OCI-M1 (cell line): ENCODE measurements at regions not wholly inside any gene's neighbourhood (a gene's known extent, or its start where the extent isn't known, plus 50 kb on each side); places are given as distances from the start of the nearest gene placed in this dataset.

Experiments used
- DNase-seq: peaks from one replicate; lab custom pipeline; 2025; lab: John Stamatoyannopoulos, UW

DNA sequence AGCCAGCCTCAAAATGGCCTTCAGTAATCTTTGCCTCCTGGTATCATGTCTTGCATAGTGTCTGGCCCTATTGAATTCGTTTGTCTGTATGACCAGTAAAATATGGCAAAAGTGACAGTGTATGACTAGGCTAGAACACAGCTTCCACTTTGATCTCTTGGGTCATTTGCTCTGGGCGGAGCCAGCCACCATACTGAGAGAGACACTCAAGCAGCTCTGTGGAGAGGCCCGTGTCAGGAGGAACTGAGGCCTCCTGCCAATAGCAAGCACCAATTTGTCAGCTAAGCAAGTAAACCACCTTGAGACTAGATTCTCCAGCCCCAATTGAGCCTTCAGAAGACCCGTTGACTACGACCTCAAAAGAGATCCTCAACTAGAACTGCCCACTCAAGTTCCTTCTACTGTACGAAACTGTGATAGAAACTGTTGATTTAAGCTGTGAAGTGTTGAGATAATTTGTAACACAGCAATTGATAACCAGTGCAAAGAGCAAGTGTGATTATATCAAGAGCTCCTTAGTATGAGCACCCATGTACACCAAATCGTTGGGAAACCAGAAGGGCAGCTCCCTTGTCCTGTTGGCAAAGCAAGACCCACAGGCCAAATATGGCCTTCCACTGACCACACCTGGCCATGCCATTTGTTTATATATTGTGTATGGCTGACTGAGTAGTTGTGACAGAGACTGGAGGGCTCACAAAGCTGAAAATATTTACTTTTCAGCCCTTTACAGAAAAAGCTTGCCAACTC, 52.7 kb upstream of the SERBP1 start:
- DNase-seq = no peak

DNA sequence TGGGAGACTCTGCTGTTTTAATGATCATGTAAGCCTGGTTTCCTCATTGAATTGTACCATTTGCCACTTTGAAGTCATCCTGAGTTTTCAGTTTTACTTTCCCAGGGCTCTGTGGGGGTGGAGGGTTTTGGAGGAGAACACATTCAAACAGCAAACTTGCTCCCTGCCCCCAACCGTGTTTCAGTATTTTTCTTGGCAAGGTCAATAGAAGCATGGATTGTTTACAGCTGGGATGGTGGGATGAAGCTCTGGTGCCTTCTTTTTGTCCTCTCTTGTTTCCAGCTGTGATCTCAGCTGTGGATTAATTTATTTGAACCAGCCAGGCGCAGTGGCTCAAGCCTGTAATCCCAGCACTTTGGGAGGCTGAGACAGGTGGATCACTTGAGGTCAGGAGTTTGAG, 54.3 kb upstream of the SERBP1 start:
- no peak for DNase-seq

- DNase-seq = no peak
These were observed 55.0 kb upstream of the SERBP1 start for GRCh38 chr1:67485046-67485811.

- peak; percentile 50 for DNase-seq
These were observed 59.4 kb upstream of the SERBP1 start for GRCh38 chr1:67489643-67490042.

DNA sequence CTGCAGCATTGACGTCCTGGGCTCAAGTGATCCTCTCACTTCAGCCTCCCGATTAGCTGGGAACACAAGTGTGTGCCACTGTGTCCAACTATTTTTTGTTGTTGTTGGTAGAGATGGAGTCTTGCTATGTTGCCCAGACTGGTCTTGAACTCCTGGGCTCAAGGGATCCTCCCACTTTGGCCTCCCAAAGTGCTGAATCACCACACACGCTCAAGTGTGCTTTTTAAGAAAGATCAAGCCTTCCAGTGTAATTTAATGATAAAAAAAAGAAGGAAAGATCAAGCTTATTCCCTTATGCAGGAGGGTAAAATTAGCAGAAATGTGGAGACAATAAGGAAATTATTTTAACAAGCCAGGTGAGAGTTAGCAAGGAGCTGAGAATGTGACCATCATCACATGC, 61.1 kb upstream of the SERBP1 start:
- no peak for DNase-seq

GRCh38 chr1:67493148-67493547, 62.9 kb upstream of the SERBP1 start:
- DNase-seq = no peak

GRCh38 chr1:67495327-67495726, 65.1 kb upstream of the SERBP1 start:
- DNase-seq = no peak

DNA sequence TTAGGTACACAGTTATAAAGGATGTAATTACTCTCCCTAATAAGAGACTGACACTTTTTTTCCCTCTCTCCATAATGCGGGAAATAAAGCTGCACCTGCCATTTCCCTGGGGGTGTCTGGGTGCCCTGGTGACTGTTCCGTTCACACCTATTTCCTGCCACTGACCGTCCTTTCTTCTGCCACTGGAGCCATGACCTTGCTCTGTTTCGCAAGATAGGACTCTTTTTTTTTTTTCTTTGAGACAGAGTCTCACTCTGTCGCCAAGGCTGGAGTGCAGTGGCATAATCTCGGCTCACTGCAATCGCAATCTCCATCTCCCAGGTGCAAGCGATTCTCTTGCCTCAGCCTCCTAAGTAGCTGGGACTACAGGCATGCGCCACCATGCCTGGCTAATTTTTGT, 66.1 kb upstream of the SERBP1 start:
- no peak for DNase-seq

- peak; percentile 94 for DNase-seq
These were observed 70.3 kb upstream of the SERBP1 start for GRCh38 chr1:67500413-67500959.

DNA sequence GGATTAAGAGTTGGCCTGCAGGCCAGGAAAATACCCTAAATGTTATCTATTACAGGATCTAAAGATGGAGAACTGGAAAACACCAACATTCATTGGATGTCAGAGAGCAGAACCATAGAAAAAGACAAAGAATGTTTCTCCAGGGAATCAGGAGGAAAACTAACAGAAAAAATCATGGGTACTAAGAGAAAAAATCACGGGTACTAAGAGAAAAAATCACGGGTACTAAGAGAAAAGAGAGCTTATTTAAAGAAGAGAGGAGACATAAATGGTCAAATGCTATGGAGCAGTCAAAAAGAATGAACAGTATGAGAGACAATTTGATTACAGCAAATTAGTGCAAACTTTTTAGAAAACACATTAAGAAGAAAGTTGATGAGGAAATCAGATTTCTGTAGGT, 73.8 kb upstream of the SERBP1 start:
- DNase-seq = no peak

DNA sequence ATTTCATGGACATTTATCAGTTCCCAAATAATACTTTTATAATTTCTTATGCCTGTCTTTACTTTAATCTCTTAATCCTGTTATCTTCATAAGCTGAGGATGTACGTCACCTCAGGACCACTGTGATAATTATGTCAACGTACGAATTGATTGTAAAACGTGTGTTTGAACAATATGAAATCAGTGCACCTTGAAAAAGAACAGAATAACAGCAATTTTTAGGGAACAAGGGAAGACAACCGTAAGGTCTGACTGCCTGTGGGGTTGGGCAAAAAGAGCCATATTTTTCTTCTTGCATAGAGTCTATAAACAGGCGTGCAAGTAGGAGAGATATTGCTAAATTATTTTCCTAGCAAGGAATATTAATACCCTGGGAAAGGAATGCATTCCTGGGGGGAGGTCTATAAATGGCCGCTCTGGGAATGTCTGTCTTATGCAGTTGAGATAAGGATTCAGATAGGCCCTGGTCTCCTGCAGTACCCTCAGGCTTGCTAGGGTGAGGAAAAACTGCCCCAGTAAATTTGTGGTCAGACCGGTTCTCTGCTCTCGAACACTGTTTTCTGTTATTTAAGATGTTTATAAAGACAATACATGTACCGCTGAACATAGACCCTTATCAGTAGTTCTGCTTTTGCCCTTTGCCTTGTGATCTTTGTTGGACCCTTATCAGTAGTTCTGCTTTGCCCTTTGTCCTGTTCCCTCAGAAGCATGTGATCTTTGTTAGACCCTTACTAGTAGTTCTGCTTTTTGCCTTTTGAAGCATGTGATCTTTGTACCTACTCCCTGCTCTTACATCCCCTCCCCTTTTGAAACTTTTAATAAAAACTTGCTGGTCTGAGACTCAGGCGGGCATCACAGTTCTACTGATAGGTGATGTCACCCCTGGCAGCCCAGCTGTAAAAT, 83.4 kb upstream of the SERBP1 start:
- DNase-seq = peak; percentile 74

- DNase-seq = no peak
These were observed 84.1 kb upstream of the SERBP1 start for GRCh38 chr1:67514300-67514699.

DNA sequence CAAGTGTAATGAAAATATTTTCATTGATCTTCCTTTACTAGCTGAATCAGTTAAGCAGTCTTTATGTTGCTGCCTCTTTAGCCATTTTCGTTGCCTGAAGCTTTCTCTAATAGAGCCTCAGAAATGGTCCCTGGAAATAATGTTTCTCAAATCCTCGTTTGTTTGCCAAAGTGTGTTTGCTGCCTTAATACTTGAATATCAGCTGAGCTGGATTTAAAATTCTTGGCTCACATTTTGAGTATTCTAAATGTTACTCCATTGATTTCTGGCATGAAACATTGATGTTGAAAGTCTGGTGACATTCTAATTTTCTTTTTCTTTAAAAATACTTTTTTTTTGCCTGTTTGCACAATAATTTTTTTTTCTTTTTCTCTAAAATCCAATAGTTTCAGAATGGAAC, 84.6 kb upstream of the SERBP1 start:
- DNase-seq = no peak

GRCh38 chr1:67515324-67516080, 85.3 kb upstream of the SERBP1 start:
- DNase-seq = no peak

GRCh38 chr1:67517046-67517445, 86.8 kb upstream of the SERBP1 start:
- DNase-seq = peak; percentile 13

DNA sequence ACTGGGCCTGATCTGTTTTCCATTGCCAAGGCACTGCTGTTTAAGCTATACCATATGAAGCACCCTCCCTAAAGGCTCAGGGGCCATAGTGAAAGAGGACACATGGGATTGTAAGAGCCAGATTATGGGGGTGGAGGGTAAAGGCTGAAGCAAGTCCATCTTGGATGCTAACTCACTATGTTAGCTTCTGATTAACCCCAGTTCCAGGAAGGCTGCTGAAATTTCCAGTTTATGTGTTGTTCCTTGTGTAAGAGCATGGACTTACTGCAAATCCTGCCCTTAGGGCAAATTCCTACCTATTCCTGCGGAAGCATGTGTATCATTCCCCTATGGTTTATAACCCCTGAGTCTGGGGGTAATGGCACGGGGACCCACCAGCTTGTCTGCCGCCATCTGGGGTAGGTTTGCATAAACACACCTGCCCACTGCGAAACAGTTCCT, 91.8 kb upstream of the SERBP1 start:
- DNase-seq = no peak

GRCh38 chr1:67522793-67523192, 92.6 kb upstream of the SERBP1 start:
- no peak for DNase-seq

- peak; percentile 18 for DNase-seq
These were observed 94.2 kb upstream of the SERBP1 start for GRCh38 chr1:67524143-67525052.

- no peak for DNase-seq
These were observed 95.0 kb upstream of the SERBP1 start for GRCh38 chr1:67525053-67525760.

DNA sequence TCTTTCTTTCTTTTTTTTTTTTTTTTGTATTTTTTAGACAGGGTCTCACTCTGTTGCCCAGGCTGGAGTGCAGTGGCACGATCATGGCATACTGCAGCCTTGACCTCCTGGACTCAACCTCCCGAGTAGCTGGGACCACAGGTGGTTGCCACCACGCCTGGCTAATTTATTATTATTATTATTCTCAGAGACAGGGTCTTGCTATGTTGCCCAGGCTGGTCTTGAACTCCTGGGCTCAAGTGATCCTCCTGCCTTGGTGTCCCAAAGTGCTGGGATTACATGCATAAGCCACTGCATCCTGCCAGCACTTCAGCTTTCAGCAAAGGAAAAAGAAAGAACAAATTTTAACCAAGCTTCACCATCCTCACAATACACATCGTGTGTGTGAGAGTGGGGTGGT, 97.9 kb upstream of the SERBP1 start:
- DNase-seq = no peak
